Muscle of back (tissue), 3 donors: ENCODE measurements at regions not wholly inside any gene's neighbourhood (a gene's known extent, or its start where the extent isn't known, plus 50 kb on each side); places are given as distances from the start of the nearest gene placed in this dataset.
"Not testable (repeated sequence)": the region's sequence is repeated elsewhere in the genome, so short reads cannot be mapped to it uniquely, and the experiment has no call there.

ENCODE experiments used
- DNase-seq, 3 donors: peaks; one replicate each; pipeline versions ENCODE4 v3.0.0 to v3.0.0-alpha.2; 2013

- DNase-seq = no peak
Observed at GRCh38 chr14:105636935-105637334, 110.6 kb downstream of the TMEM121 start.

GRCh38 chr14:105637345-105637744, 111.0 kb downstream of the TMEM121 start:
- DNase-seq = not testable (repeated sequence)

- not testable (repeated sequence) for DNase-seq
Observed at GRCh38 chr14:105639969-105640931, 113.9 kb downstream of the TMEM121 start.

GRCh38 chr14:105641075-105641937, 114.9 kb downstream of the TMEM121 start:
- no peak for DNase-seq

GRCh38 chr14:105641951-105642350, 115.6 kb downstream of the TMEM121 start:
- DNase-seq = not testable (repeated sequence)

GRCh38 chr14:105642486-105642885, 116.1 kb downstream of the TMEM121 start:
- DNase-seq = not testable (repeated sequence)

GRCh38 chr14:105643406-105644052, 117.1 kb downstream of the TMEM121 start:
- not testable (repeated sequence) for DNase-seq

GRCh38 chr14:105644053-105644435, 117.7 kb downstream of the TMEM121 start:
- not testable (repeated sequence) for DNase-seq

GRCh38 chr14:105644457-105644856, 118.1 kb downstream of the TMEM121 start:
- not testable (repeated sequence) for DNase-seq

- not testable (repeated sequence) for DNase-seq
Observed at GRCh38 chr14:105644891-105645290, 118.5 kb downstream of the TMEM121 start.

GRCh38 chr14:105645389-105645788, 119.0 kb downstream of the TMEM121 start:
- not testable (repeated sequence) for DNase-seq

GRCh38 chr14:105646175-105646574, 119.8 kb downstream of the TMEM121 start:
- DNase-seq = no peak

- DNase-seq = not testable (repeated sequence)
Observed at GRCh38 chr14:105646711-105647281, 120.4 kb downstream of the TMEM121 start.

- DNase-seq = not testable (repeated sequence)
Observed at GRCh38 chr14:105647426-105647783, 121.0 kb downstream of the TMEM121 start.

GRCh38 chr14:105647784-105648608, 121.6 kb downstream of the TMEM121 start:
- no peak for DNase-seq

GRCh38 chr14:105648609-105649535, 122.5 kb downstream of the TMEM121 start:
- DNase-seq = not testable (repeated sequence)

- not testable (repeated sequence) for DNase-seq
Observed at GRCh38 chr14:105652317-105652716, 125.9 kb downstream of the TMEM121 start.

- not testable (repeated sequence) for DNase-seq
Observed at GRCh38 chr14:105653921-105654320, 127.5 kb downstream of the TMEM121 start.

- DNase-seq = not testable (repeated sequence)
Observed at GRCh38 chr14:105659255-105659654, 132.9 kb downstream of the TMEM121 start.
